Renal cortex interstitium (tissue), 11 donors: ENCODE measurements at regions not wholly inside any gene's neighbourhood (a gene's known extent, or its start where the extent isn't known, plus 50 kb on each side); places are given as distances from the start of the nearest gene placed in this dataset.

ENCODE experiments used
- DNase-seq, 11 donors: peaks; one replicate each; pipeline ENCODE4 v3.0.0-alpha.2; 2013; ENCODE audit warnings: low read depth in 9 of 11, low spot score in 4 of 11; ENCODE audit errors: extremely low read depth in 1 of 11

GRCh38 chr1:25088180-25088701, 144.1 kb downstream of the SYF2 start:
- no peak for DNase-seq

- DNase-seq = no peak
Measured at GRCh38 chr1:25086518-25087079, 145.7 kb downstream of the SYF2 start.

- no peak for DNase-seq
Measured at GRCh38 chr1:25084407-25084806, 147.9 kb downstream of the SYF2 start.

GRCh38 chr1:25083481-25084345, 148.6 kb downstream of the SYF2 start:
- DNase-seq = no peak

- DNase-seq = no peak
Measured at GRCh38 chr1:25082995-25083394, 149.3 kb downstream of the SYF2 start.

GRCh38 chr1:25082216-25082899, 149.9 kb downstream of the SYF2 start:
- no peak for DNase-seq

GRCh38 chr1:25081496-25081895, 150.8 kb downstream of the SYF2 start:
- no peak for DNase-seq

GRCh38 chr1:25080294-25081209, 150.5 kb upstream of the RUNX3 start:
- DNase-seq = no peak

- no peak for DNase-seq
Measured at GRCh38 chr1:25079048-25079447, 149.0 kb upstream of the RUNX3 start.

GRCh38 chr1:25074351-25075227, 144.5 kb upstream of the RUNX3 start:
- DNase-seq = no peak

GRCh38 chr1:25073640-25074270, 143.7 kb upstream of the RUNX3 start:
- DNase-seq = no peak

GRCh38 chr1:25072461-25072860, 142.4 kb upstream of the RUNX3 start:
- no peak for DNase-seq

- no peak for DNase-seq
Measured at GRCh38 chr1:25068829-25069228, 138.8 kb upstream of the RUNX3 start.

- DNase-seq = no peak
Measured at GRCh38 chr1:25068316-25068715, 138.2 kb upstream of the RUNX3 start.

- DNase-seq = no peak
Measured at GRCh38 chr1:25067518-25068251, 137.6 kb upstream of the RUNX3 start.

- DNase-seq = no peak
Measured at GRCh38 chr1:25066731-25067517, 136.8 kb upstream of the RUNX3 start.
